Activated T-helper 1 cell treated with anti-CD3 and anti-CD28 coated beads, Interleukin-12 subunit alpha, Interleukin-12 subunit beta, Interleukin-2, Interleukin-4 antibody, amounts not matched to agents 30 ng/mL and 10 ng/mL and 1 ng/mL, durations not matched to agents 14 hours and 24 hours and 36 hours (primary cell): ENCODE measurements at regions not wholly inside any gene's neighbourhood (a gene's known extent, or its start where the extent isn't known, plus 50 kb on each side); places are given as distances from the start of the nearest gene placed in this dataset.

Experiments used
- DNase-seq: peaks from one replicate; pipeline ENCODE4 v3.0.0; 2021; ENCODE audit warnings: low spot score
- H3K27ac Mint-ChIP-seq: one replicate; pipeline ENCODE4 v1.8.0; 2021; ENCODE audit warnings: mild to moderate bottlenecking, mixed read lengths
- H3K27me3 Mint-ChIP-seq: one replicate; pipeline ENCODE4 v1.8.0; 2022; ENCODE audit warnings: mild to moderate bottlenecking, moderate library complexity, mixed read lengths; ENCODE audit not compliant: insufficient read depth
- H3K36me3 Mint-ChIP-seq: one replicate; pipeline ENCODE4 v1.8.0; 2021; ENCODE audit warnings: low read depth, mixed read lengths
- H3K4me1 Mint-ChIP-seq: one replicate; pipeline ENCODE4 v1.8.0; 2021; ENCODE audit warnings: low read depth, mixed read lengths
- H3K4me3 Mint-ChIP-seq: one replicate; pipeline ENCODE4 v1.8.0; 2021; ENCODE audit warnings: mild to moderate bottlenecking, moderate library complexity, mixed read lengths
- H3K9me3 Mint-ChIP-seq: one replicate; pipeline ENCODE4 v1.8.0; 2021; ENCODE audit warnings: mixed read lengths
- intact Hi-C: fragments of 100-400 bp; cut with micrococcal nuclease; formaldehyde crosslinking; loops from one replicate; pipeline ENCODE4 v1.15.1; 2024

- Mint-ChIP-seq H3K27me3 (no peaks in the 10 kb centered on the region), H3K9me3 (peaks cover 10% of the 10 kb centered on the region), H3K4me1 (no peaks in the 10 kb centered on the region), H3K27ac (no peak overlapping the region), H3K4me3 (no peak overlapping the region), H3K36me3 (no peaks in the 10 kb centered on the region)
- no peak for DNase-seq
- intact Hi-C loops = no loop called here
Observed at GRCh38 chr16:11476676-11477075, 110.0 kb downstream of the LITAF start.

GRCh38 chr16:11478431-11479119 is 108.1 kb downstream of the LITAF start:
- intact Hi-C loops = no loop called here
- H3K4me1 Mint-ChIP-seq = no peaks in the 10 kb centered on the region
- no peaks in the 10 kb centered on the region for H3K36me3 Mint-ChIP-seq
- H3K4me3 Mint-ChIP-seq = no peak overlapping the region
- DNase-seq = no peak
- no peak overlapping the region for H3K27ac Mint-ChIP-seq
- peaks cover 25% of the 10 kb centered on the region for H3K9me3 Mint-ChIP-seq
- no peaks in the 10 kb centered on the region for H3K27me3 Mint-ChIP-seq

GRCh38 chr16:11479916-11480315 is 106.8 kb downstream of the LITAF start:
- Mint-ChIP-seq H3K4me3 (no peak overlapping the region), H3K9me3 (peaks cover 25% of the 10 kb centered on the region), H3K36me3 (no peaks in the 10 kb centered on the region), H3K27me3 (no peaks in the 10 kb centered on the region), H3K27ac (no peak overlapping the region), H3K4me1 (no peaks in the 10 kb centered on the region)
- intact Hi-C loops = no loop called here
- DNase-seq = no peak

GRCh38 chr16:11480634-11481033 is 106.1 kb downstream of the LITAF start:
- H3K4me1 Mint-ChIP-seq = no peaks in the 10 kb centered on the region
- no peak overlapping the region for H3K4me3 Mint-ChIP-seq
- intact Hi-C loops = no loop called here
- DNase-seq = no peak
- peaks cover 29% of the 10 kb centered on the region for H3K9me3 Mint-ChIP-seq
- peaks cover under 1% of the 10 kb centered on the region for H3K27me3 Mint-ChIP-seq
- no peak overlapping the region for H3K27ac Mint-ChIP-seq
- H3K36me3 Mint-ChIP-seq = no peaks in the 10 kb centered on the region

GRCh38 chr16:11481987-11482386 is 104.7 kb downstream of the LITAF start:
- intact Hi-C loops = no loop called here
- H3K4me1 Mint-ChIP-seq = no peaks in the 10 kb centered on the region
- H3K9me3 Mint-ChIP-seq = peaks cover 32% of the 10 kb centered on the region

GRCh38 chr16:11482946-11483748 is 103.6 kb downstream of the LITAF start:
- Mint-ChIP-seq H3K4me1 (no peaks in the 10 kb centered on the region), H3K27me3 (peaks cover 1% of the 10 kb centered on the region), H3K36me3 (no peaks in the 10 kb centered on the region), H3K4me3 (no peak overlapping the region), H3K27ac (no peak overlapping the region), H3K9me3 (peaks cover 32% of the 10 kb centered on the region)
- intact Hi-C loops = no loop called here
- DNase-seq = no peak

More at GRCh38 chr16:11481987-11482386, 104.7 kb downstream of the LITAF start:
- Mint-ChIP-seq H3K36me3 (no peaks in the 10 kb centered on the region), H3K27me3 (peaks cover 1% of the 10 kb centered on the region), H3K4me3 (no peak overlapping the region), H3K27ac (no peak overlapping the region)
- no peak for DNase-seq

GRCh38 chr16:11484691-11485258 is 101.9 kb downstream of the LITAF start:
- no peak for DNase-seq
- intact Hi-C loops = no loop called here
- Mint-ChIP-seq H3K27me3 (peaks cover 1% of the 10 kb centered on the region), H3K9me3 (peaks cover 32% of the 10 kb centered on the region), H3K4me3 (no peak overlapping the region), H3K4me1 (no peaks in the 10 kb centered on the region), H3K36me3 (no peaks in the 10 kb centered on the region), H3K27ac (no peak overlapping the region)

- H3K9me3 Mint-ChIP-seq = peaks cover 26% of the 10 kb centered on the region
- no peaks in the 10 kb centered on the region for H3K4me1 Mint-ChIP-seq
- no peaks in the 10 kb centered on the region for H3K36me3 Mint-ChIP-seq
- no peak for DNase-seq
- peaks cover 1% of the 10 kb centered on the region for H3K27me3 Mint-ChIP-seq
- intact Hi-C loops = no loop called here
- H3K4me3 Mint-ChIP-seq = no peak overlapping the region
- H3K27ac Mint-ChIP-seq = no peak overlapping the region
Observed at GRCh38 chr16:11485676-11486075, 101.0 kb downstream of the LITAF start.

GRCh38 chr16:11487289-11487688 is 99.4 kb downstream of the LITAF start:
- no peak overlapping the region for H3K4me3 Mint-ChIP-seq
- H3K9me3 Mint-ChIP-seq = peaks cover 16% of the 10 kb centered on the region
- H3K4me1 Mint-ChIP-seq = no peaks in the 10 kb centered on the region
- peaks cover 1% of the 10 kb centered on the region for H3K27me3 Mint-ChIP-seq
- no peaks in the 10 kb centered on the region for H3K36me3 Mint-ChIP-seq
- no peak for DNase-seq
- intact Hi-C loops = no loop called here
- no peak overlapping the region for H3K27ac Mint-ChIP-seq

- Mint-ChIP-seq H3K9me3 (peaks cover 7% of the 10 kb centered on the region), H3K4me3 (no peak overlapping the region), H3K27me3 (peaks cover 1% of the 10 kb centered on the region), H3K27ac (no peak overlapping the region), H3K4me1 (no peaks in the 10 kb centered on the region), H3K36me3 (no peaks in the 10 kb centered on the region)
- intact Hi-C loops = no loop called here
- DNase-seq = no peak
Observed at GRCh38 chr16:11488304-11488703, 98.4 kb downstream of the LITAF start.

- intact Hi-C loops = no loop called here
- H3K4me3 Mint-ChIP-seq = no peak overlapping the region
- no peak for DNase-seq
- peaks cover 6% of the 10 kb centered on the region for H3K4me1 Mint-ChIP-seq
- H3K27me3 Mint-ChIP-seq = no peaks in the 10 kb centered on the region
- H3K9me3 Mint-ChIP-seq = no peaks in the 10 kb centered on the region
- H3K36me3 Mint-ChIP-seq = no peaks in the 10 kb centered on the region
- H3K27ac Mint-ChIP-seq = no peak overlapping the region
Observed at GRCh38 chr16:11491524-11491923, 95.2 kb downstream of the LITAF start.

- peaks cover 6% of the 10 kb centered on the region for H3K4me1 Mint-ChIP-seq
- H3K9me3 Mint-ChIP-seq = no peaks in the 10 kb centered on the region
- H3K36me3 Mint-ChIP-seq = no peaks in the 10 kb centered on the region
- H3K27me3 Mint-ChIP-seq = no peaks in the 10 kb centered on the region
- DNase-seq = no peak
- H3K27ac Mint-ChIP-seq = no peak overlapping the region
- intact Hi-C loops = no loop called here
- H3K4me3 Mint-ChIP-seq = no peak overlapping the region
Observed at GRCh38 chr16:11492808-11493530, 93.8 kb downstream of the LITAF start.

- no peak overlapping the region for H3K27ac Mint-ChIP-seq
- no peak overlapping the region for H3K4me3 Mint-ChIP-seq
- H3K9me3 Mint-ChIP-seq = no peaks in the 10 kb centered on the region
- H3K27me3 Mint-ChIP-seq = no peaks in the 10 kb centered on the region
- intact Hi-C loops = no loop called here
- no peaks in the 10 kb centered on the region for H3K36me3 Mint-ChIP-seq
- peaks cover 6% of the 10 kb centered on the region for H3K4me1 Mint-ChIP-seq
- DNase-seq = no peak
Observed at GRCh38 chr16:11493531-11493929, 93.2 kb downstream of the LITAF start.
